ENCODE measurements at regions not wholly inside any gene's neighbourhood (a gene's known extent, or its start where the extent isn't known, plus 50 kb on each side); places are given as distances from the start of the nearest gene placed in this dataset.

- no peaks in the 10 kb centered on the region for H3K27me3 ChIP-seq (ENCODE audit: control insufficient read depth, insufficient read depth, low read length)
- no peak for TF ChIP-seq CTCF (IDR thresholded peaks at IDR 0.05; ENCODE audit: insufficient read depth, low read length, poor library complexity, severe bottlenecking)
- no peak for DNase-seq (ENCODE audit: low read depth)
These were observed 333.8 kb upstream of the MPDZ start for GRCh38 chr9:13613296-13613695.

GRCh38 chr9:13608451-13608850 is 329.0 kb upstream of the MPDZ start:
- DNase-seq (ENCODE audit: low read depth): no peak
- TF ChIP-seq CTCF (IDR thresholded peaks at IDR 0.05; ENCODE audit: insufficient read depth, low read length, poor library complexity, severe bottlenecking): no peak
- Histone ChIP-seq H3K36me3 (ENCODE audit: control insufficient read depth, insufficient read depth, low read length) (no peaks in the 10 kb centered on the region), H3K4me3 (ENCODE audit: low read depth, low read length) (no peak overlapping the region), H3K27me3 (ENCODE audit: control insufficient read depth, insufficient read depth, low read length) (no peaks in the 10 kb centered on the region)

More at GRCh38 chr9:13613296-13613695, 333.8 kb upstream of the MPDZ start:
- Histone ChIP-seq H3K36me3 (ENCODE audit: control insufficient read depth, insufficient read depth, low read length) (no peaks in the 10 kb centered on the region), H3K4me3 (ENCODE audit: low read depth, low read length) (no peak overlapping the region)

- H3K36me3 ChIP-seq (ENCODE audit: control insufficient read depth, insufficient read depth, low read length): no peaks in the 10 kb centered on the region
- no peak overlapping the region for H3K4me3 ChIP-seq (ENCODE audit: low read depth, low read length)
- TF ChIP-seq CTCF (IDR thresholded peaks at IDR 0.05; ENCODE audit: insufficient read depth, low read length, poor library complexity, severe bottlenecking): no peak
- no peaks in the 10 kb centered on the region for H3K27me3 ChIP-seq (ENCODE audit: control insufficient read depth, insufficient read depth, low read length)
- DNase-seq (ENCODE audit: low read depth): no peak
These were observed 328.3 kb upstream of the MPDZ start for GRCh38 chr9:13607481-13608441.

- Histone ChIP-seq H3K4me3 (ENCODE audit: low read depth, low read length) (no peak overlapping the region), H3K36me3 (ENCODE audit: control insufficient read depth, insufficient read depth, low read length) (no peaks in the 10 kb centered on the region), H3K27me3 (ENCODE audit: control insufficient read depth, insufficient read depth, low read length) (no peaks in the 10 kb centered on the region)
- TF ChIP-seq CTCF (IDR thresholded peaks at IDR 0.05; ENCODE audit: insufficient read depth, low read length, poor library complexity, severe bottlenecking): no peak
- no peak for DNase-seq (ENCODE audit: low read depth)
These were observed 327.1 kb upstream of the MPDZ start for GRCh38 chr9:13606586-13606985.

GRCh38 chr9:13603921-13604320 is 324.4 kb upstream of the MPDZ start:
- no peak for DNase-seq (ENCODE audit: low read depth)
- H3K4me3 ChIP-seq (ENCODE audit: low read depth, low read length): no peak overlapping the region
- H3K36me3 ChIP-seq (ENCODE audit: control insufficient read depth, insufficient read depth, low read length): no peaks in the 10 kb centered on the region
- H3K27me3 ChIP-seq (ENCODE audit: control insufficient read depth, insufficient read depth, low read length): no peaks in the 10 kb centered on the region
- TF ChIP-seq CTCF (IDR thresholded peaks at IDR 0.05; ENCODE audit: insufficient read depth, low read length, poor library complexity, severe bottlenecking): no peak

Data from kidney epithelial cell (primary cell).